Endothelial cell of umbilical vein (primary cell): ENCODE measurements at regions not wholly inside any gene's neighbourhood (a gene's known extent, or its start where the extent isn't known, plus 50 kb on each side); places are given as distances from the start of the nearest gene placed in this dataset.

ENCODE experiments used
- CTCF ChIP-seq, 2 donors: IDR thresholded peaks; 1 replicate in 1 of 2; 2 replicates in 1 of 2; pipeline ENCODE4 v1.5.1; 2011; ENCODE audit warnings: low read length in 2 of 2, mild to moderate bottlenecking in 2 of 2, moderate library complexity in 2 of 2, control low read depth in 1 of 2, inconsistent platforms in 1 of 2, low read depth in 1 of 2; ENCODE audit not compliant: insufficient read depth in 1 of 2; ENCODE audit errors: extremely low read depth in 1 of 2
- EZH2 ChIP-seq: IDR thresholded peaks from 2 replicates; pipeline ENCODE4 v1.6.1; 2012; ENCODE audit warnings: borderline replicate concordance, low read depth, mild to moderate bottlenecking, moderate library complexity, low read length, inconsistent platforms; ENCODE audit not compliant: severe bottlenecking
- FOS ChIP-seq: IDR thresholded peaks from 2 replicates; pipeline ENCODE4 v1.6.1; 2011; ENCODE audit warnings: mild to moderate bottlenecking, low read length, moderate library complexity, borderline replicate concordance; ENCODE audit not compliant: insufficient read depth
- GATA2 ChIP-seq: IDR thresholded peaks from 2 replicates; pipeline ENCODE4 v1.7.0; 2011; ENCODE audit warnings: low read depth, mild to moderate bottlenecking, moderate library complexity, mixed read lengths, low read length; ENCODE audit not compliant: insufficient read length, insufficient read depth
- JUN ChIP-seq: IDR thresholded peaks from 2 replicates; pipeline ENCODE4 v1.6.1; 2011; ENCODE audit warnings: borderline replicate concordance, low read depth; ENCODE audit not compliant: insufficient read length, insufficient read depth
- MAX ChIP-seq: IDR thresholded peaks from 2 replicates; pipeline ENCODE4 v1.6.1; 2011; ENCODE audit not compliant: insufficient read depth, insufficient read length
- MYC ChIP-seq: IDR thresholded peaks from one replicate; pipeline ENCODE4 v1.6.1; 2011; ENCODE audit warnings: mild to moderate bottlenecking, low read depth, low read length
- POLR2A ChIP-seq: IDR thresholded peaks from 2 replicates; pipeline ENCODE4 v1.6.1; 2012; ENCODE audit warnings: low read depth, mild to moderate bottlenecking, control low read depth, low read length
- POLR2AphosphoS5 ChIP-seq: IDR thresholded peaks from 2 replicates; pipeline ENCODE4 v1.6.1; 2012; ENCODE audit warnings: low read depth, mild to moderate bottlenecking, control low read depth, low read length, moderate library complexity; ENCODE audit not compliant: insufficient read depth

GRCh38 chr18:78903436-78904178 lies 76.0 kb upstream of the SALL3 start:
- TF ChIP-seq CTCF (IDR thresholded peaks at IDR 0.05; ENCODE audit: extremely low read depth in 1 of 2, insufficient read depth in 1 of 2, low read depth in 1 of 2, low read length in 2 of 2) (no peak), MYC (no peak), POLR2A (no peak), EZH2 (no peak), MAX (no peak), FOS (no peak), JUN (no peak), POLR2AphosphoS5 (no peak), GATA2 (no peak)
